ENCODE measurements at regions not wholly inside any gene's neighbourhood (a gene's known extent, or its start where the extent isn't known, plus 50 kb on each side); places are given as distances from the start of the nearest gene placed in this dataset.

GRCh38 chr4:164188236-164188635, 565.7 kb upstream of the SMIM31 start:
- Histone ChIP-seq H3F3A (ENCODE audit: insufficient read depth, low read length) (no peaks in the 10 kb centered on the region), H2AFZ (ENCODE audit: low read length) (no peak overlapping the region), H3K9ac (ENCODE audit: low read length) (no peak overlapping the region), H3K9me2 (replicated peaks; ENCODE audit: insufficient read depth, low read length) (no peaks in the 10 kb centered on the region), H3K9me3 (replicated peaks; ENCODE audit: insufficient read depth, low read length) (no peaks in the 10 kb centered on the region), H3K4me3 (ENCODE audit: low read length) (no peak overlapping the region), H3K27me3 (replicated peaks; ENCODE audit: insufficient read depth, low read length) (no peaks in the 10 kb centered on the region), H3K4me1 (ENCODE audit: low read length) (peaks cover 12% of the 10 kb centered on the region), H3K27ac (ENCODE audit: low read length) (no peak overlapping the region), H4K20me1 (ENCODE audit: insufficient read depth, low read length) (no peaks in the 10 kb centered on the region), H3K79me2 (ENCODE audit: low read length) (no peaks in the 10 kb centered on the region), H3K36me3 (replicated peaks; ENCODE audit: insufficient read depth, low read length) (no peaks in the 10 kb centered on the region), H3K4me2 (ENCODE audit: low read depth, low read length) (no peak overlapping the region)
- no peak for DNase-seq
- TF ChIP-seq EZH2phosphoT487 (IDR thresholded peaks at IDR 0.05; ENCODE audit: low read length): no peak

GRCh38 chr4:164192844-164193243, 561.1 kb upstream of the SMIM31 start:
- Histone ChIP-seq H2AFZ (ENCODE audit: low read length) (no peak overlapping the region), H3K79me2 (ENCODE audit: low read length) (no peaks in the 10 kb centered on the region), H3K4me3 (ENCODE audit: low read length) (no peak overlapping the region), H3F3A (ENCODE audit: insufficient read depth, low read length) (no peaks in the 10 kb centered on the region), H3K36me3 (replicated peaks; ENCODE audit: insufficient read depth, low read length) (no peaks in the 10 kb centered on the region), H3K4me1 (ENCODE audit: low read length) (peaks cover 15% of the 10 kb centered on the region), H3K9ac (ENCODE audit: low read length) (no peak overlapping the region), H3K27ac (ENCODE audit: low read length) (no peak overlapping the region), H3K9me2 (replicated peaks; ENCODE audit: insufficient read depth, low read length) (no peaks in the 10 kb centered on the region), H3K4me2 (ENCODE audit: low read depth, low read length) (peak overlapping the region; percentile 4; the same call in 1 of the 2 replicates), H3K9me3 (replicated peaks; ENCODE audit: insufficient read depth, low read length) (no peaks in the 10 kb centered on the region), H3K27me3 (replicated peaks; ENCODE audit: insufficient read depth, low read length) (no peaks in the 10 kb centered on the region), H4K20me1 (ENCODE audit: insufficient read depth, low read length) (no peaks in the 10 kb centered on the region)
- peak; percentile 89 for DNase-seq
- TF ChIP-seq EZH2phosphoT487 (IDR thresholded peaks at IDR 0.05; ENCODE audit: low read length) (no peak), EZH2 (optimal IDR thresholded peaks at IDR 0.05; ENCODE audit: low read depth, low read length) (no peak), CTCF (IDR thresholded peaks at IDR 0.05; ENCODE audit: low read length) (no peak)

- Histone ChIP-seq H3K4me1 (ENCODE audit: low read length) (peaks cover 15% of the 10 kb centered on the region), H2AFZ (ENCODE audit: low read length) (no peak overlapping the region), H3K9me2 (replicated peaks; ENCODE audit: insufficient read depth, low read length) (no peaks in the 10 kb centered on the region), H3K9ac (ENCODE audit: low read length) (no peak overlapping the region), H3K4me2 (ENCODE audit: low read depth, low read length) (no peak overlapping the region), H3K27me3 (replicated peaks; ENCODE audit: insufficient read depth, low read length) (no peaks in the 10 kb centered on the region), H3K9me3 (replicated peaks; ENCODE audit: insufficient read depth, low read length) (no peaks in the 10 kb centered on the region), H4K20me1 (ENCODE audit: insufficient read depth, low read length) (no peaks in the 10 kb centered on the region), H3K27ac (ENCODE audit: low read length) (no peak overlapping the region), H3K79me2 (ENCODE audit: low read length) (no peaks in the 10 kb centered on the region), H3K4me3 (ENCODE audit: low read length) (no peak overlapping the region), H3F3A (ENCODE audit: insufficient read depth, low read length) (no peaks in the 10 kb centered on the region), H3K36me3 (replicated peaks; ENCODE audit: insufficient read depth, low read length) (no peaks in the 10 kb centered on the region)
- DNase-seq: no peak
- TF ChIP-seq EZH2 (optimal IDR thresholded peaks at IDR 0.05; ENCODE audit: low read depth, low read length): no peak
- TF ChIP-seq CTCF (IDR thresholded peaks at IDR 0.05; ENCODE audit: low read length): no peak
- TF ChIP-seq EZH2phosphoT487 (IDR thresholded peaks at IDR 0.05; ENCODE audit: low read length): no peak
Observed at GRCh38 chr4:164193676-164194075, 560.3 kb upstream of the SMIM31 start.

- H3F3A ChIP-seq (ENCODE audit: insufficient read depth, low read length): no peaks in the 10 kb centered on the region
- H2AFZ ChIP-seq (ENCODE audit: low read length): no peak overlapping the region
- H3K4me3 ChIP-seq (ENCODE audit: low read length): no peak overlapping the region
- H3K9me3 ChIP-seq (replicated peaks; ENCODE audit: insufficient read depth, low read length): no peaks in the 10 kb centered on the region
- H3K4me2 ChIP-seq (ENCODE audit: low read depth, low read length): no peak overlapping the region
- no peaks in the 10 kb centered on the region for H3K9me2 ChIP-seq (replicated peaks; ENCODE audit: insufficient read depth, low read length)
- no peaks in the 10 kb centered on the region for H3K36me3 ChIP-seq (replicated peaks; ENCODE audit: insufficient read depth, low read length)
- no peaks in the 10 kb centered on the region for H4K20me1 ChIP-seq (ENCODE audit: insufficient read depth, low read length)
- TF ChIP-seq EZH2phosphoT487 (IDR thresholded peaks at IDR 0.05; ENCODE audit: low read length): no peak
- no peak for TF ChIP-seq CTCF (IDR thresholded peaks at IDR 0.05; ENCODE audit: low read length)
- no peak for TF ChIP-seq EZH2 (optimal IDR thresholded peaks at IDR 0.05; ENCODE audit: low read depth, low read length)
- H3K4me1 ChIP-seq (ENCODE audit: low read length): peaks cover 9% of the 10 kb centered on the region
- no peak overlapping the region for H3K9ac ChIP-seq (ENCODE audit: low read length)
- no peak overlapping the region for H3K27ac ChIP-seq (ENCODE audit: low read length)
- no peak for DNase-seq
- H3K79me2 ChIP-seq (ENCODE audit: low read length): no peaks in the 10 kb centered on the region
- no peaks in the 10 kb centered on the region for H3K27me3 ChIP-seq (replicated peaks; ENCODE audit: insufficient read depth, low read length)
Observed at GRCh38 chr4:164197556-164197955, 556.4 kb upstream of the SMIM31 start.
